H1 (cell line): ENCODE measurements at regions not wholly inside any gene's neighbourhood (a gene's known extent, or its start where the extent isn't known, plus 50 kb on each side); places are given as distances from the start of the nearest gene placed in this dataset.

Source experiments
- CHD1 ChIP-seq: IDR thresholded peaks from 2 replicates; pipeline ENCODE4 v1.6.1; 2012; ENCODE audit warnings: low read depth, low read length, improper control_type of control experiment
- CREB1 ChIP-seq: IDR thresholded peaks from 2 replicates; pipeline ENCODE4 v1.6.1; 2012; ENCODE audit warnings: inconsistent platforms
- SAP30 ChIP-seq: fragments of 300-600 bp; sonication (generic); IDR thresholded peaks from 2 replicates; pipeline ENCODE4 v1.7.1; 2012; ENCODE audit warnings: low read length, moderate library complexity, mild to moderate bottlenecking, inconsistent platforms; ENCODE audit not compliant: insufficient read depth, insufficient replicate concordance

GRCh38 chr11:23090659-23091058, 230.4 kb upstream of the CCDC179 start (continued):
- TF ChIP-seq CREB1 (no peak), CHD1 (no peak), SAP30 (no peak)
